PFSK-1 (cell line): ENCODE measurements at regions not wholly inside any gene's neighbourhood (a gene's known extent, or its start where the extent isn't known, plus 50 kb on each side); places are given as distances from the start of the nearest gene placed in this dataset.

Experiments
- FOXP2 ChIP-seq: optimal IDR thresholded peaks from 2 replicates; pipeline ENCODE3; 2011; ENCODE audit warnings: borderline replicate concordance, control low read depth, inconsistent platforms; ENCODE audit not compliant: insufficient read depth; ENCODE audit errors: extremely low read length, extremely low read depth
- POLR2AphosphoS5 ChIP-seq: IDR thresholded peaks from 2 replicates; pipeline ENCODE4 v1.6.1; 2012; ENCODE audit warnings: low read depth, mild to moderate bottlenecking, control low read depth, low read length, moderate library complexity
- SIN3A ChIP-seq: IDR thresholded peaks from 2 replicates; pipeline ENCODE4 v1.6.1; 2012; ENCODE audit warnings: mild to moderate bottlenecking, low read length, moderate library complexity, borderline replicate concordance; ENCODE audit not compliant: insufficient read depth
- TAF1 ChIP-seq: IDR thresholded peaks from 2 replicates; pipeline ENCODE4 v1.6.1; 2012; ENCODE audit warnings: low read length, control low read depth, borderline replicate concordance; ENCODE audit not compliant: insufficient read depth
- TF ChIP-seq, protein P1 (sequence below), 2 experiments: IDR thresholded peaks; 2 replicates each; pipeline versions ENCODE4 v1.6.1 to v1.8.0; 2011 to 2012; ENCODE audit warnings: low read depth in 2 of 2, low read length in 2 of 2, control low read depth in 1 of 2, inconsistent platforms in 1 of 2, mild to moderate bottlenecking in 1 of 2, moderate library complexity in 1 of 2; ENCODE audit not compliant: insufficient read depth in 1 of 2

DNA sequence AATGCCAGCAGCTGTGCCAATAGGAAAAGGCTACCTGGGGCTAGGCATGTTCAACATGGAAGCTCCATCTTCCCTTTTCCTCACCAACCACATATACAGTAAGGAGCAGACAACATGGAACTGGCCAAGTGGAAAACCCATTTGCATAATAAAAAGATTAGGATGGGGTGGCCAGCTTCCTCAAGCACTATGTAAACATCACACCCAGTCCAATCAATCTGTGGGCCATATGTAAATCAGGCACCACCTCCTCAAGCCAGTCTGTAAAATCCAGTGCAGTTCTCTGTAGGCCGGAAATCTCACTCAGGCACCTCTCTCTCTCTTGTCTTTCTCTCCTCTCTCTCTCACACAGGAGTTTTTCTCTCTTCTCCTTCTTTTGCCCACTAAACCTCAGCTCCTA is 360.2 kb upstream of the GRIA1 start:
- TF ChIP-seq FOXP2 (no peak), TAF1 (no peak), SIN3A (no peak), POLR2AphosphoS5 (no peak)
- TF ChIP-seq, protein P1, sequence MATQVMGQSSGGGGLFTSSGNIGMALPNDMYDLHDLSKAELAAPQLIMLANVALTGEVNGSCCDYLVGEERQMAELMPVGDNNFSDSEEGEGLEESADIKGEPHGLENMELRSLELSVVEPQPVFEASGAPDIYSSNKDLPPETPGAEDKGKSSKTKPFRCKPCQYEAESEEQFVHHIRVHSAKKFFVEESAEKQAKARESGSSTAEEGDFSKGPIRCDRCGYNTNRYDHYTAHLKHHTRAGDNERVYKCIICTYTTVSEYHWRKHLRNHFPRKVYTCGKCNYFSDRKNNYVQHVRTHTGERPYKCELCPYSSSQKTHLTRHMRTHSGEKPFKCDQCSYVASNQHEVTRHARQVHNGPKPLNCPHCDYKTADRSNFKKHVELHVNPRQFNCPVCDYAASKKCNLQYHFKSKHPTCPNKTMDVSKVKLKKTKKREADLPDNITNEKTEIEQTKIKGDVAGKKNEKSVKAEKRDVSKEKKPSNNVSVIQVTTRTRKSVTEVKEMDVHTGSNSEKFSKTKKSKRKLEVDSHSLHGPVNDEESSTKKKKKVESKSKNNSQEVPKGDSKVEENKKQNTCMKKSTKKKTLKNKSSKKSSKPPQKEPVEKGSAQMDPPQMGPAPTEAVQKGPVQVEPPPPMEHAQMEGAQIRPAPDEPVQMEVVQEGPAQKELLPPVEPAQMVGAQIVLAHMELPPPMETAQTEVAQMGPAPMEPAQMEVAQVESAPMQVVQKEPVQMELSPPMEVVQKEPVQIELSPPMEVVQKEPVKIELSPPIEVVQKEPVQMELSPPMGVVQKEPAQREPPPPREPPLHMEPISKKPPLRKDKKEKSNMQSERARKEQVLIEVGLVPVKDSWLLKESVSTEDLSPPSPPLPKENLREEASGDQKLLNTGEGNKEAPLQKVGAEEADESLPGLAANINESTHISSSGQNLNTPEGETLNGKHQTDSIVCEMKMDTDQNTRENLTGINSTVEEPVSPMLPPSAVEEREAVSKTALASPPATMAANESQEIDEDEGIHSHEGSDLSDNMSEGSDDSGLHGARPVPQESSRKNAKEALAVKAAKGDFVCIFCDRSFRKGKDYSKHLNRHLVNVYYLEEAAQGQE (IDR thresholded peaks at IDR 0.05; ENCODE audit: insufficient read depth in 1 of 2, low read depth in 2 of 2, low read length in 2 of 2) = no peak

DNA sequence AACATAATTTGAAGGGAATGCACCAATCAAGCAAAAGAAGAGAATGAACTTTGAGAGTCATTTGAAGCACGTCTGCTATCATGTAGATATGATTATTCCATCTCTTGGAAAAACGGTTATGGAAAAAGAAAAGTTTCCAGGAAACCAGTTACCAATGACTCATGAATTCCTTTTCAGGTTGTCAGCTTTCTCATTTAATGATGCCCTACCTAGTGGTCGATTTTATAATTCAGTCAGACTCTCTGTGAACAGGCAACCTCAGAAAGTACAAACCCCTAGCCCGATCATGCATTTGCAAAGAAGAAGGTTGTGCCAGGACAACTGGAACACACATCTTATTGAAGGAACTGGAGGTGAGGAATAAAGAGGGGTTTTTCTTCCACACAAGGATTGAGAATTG is 355.1 kb upstream of the GRIA1 start:
- TF ChIP-seq SIN3A (no peak), POLR2AphosphoS5 (no peak), TAF1 (no peak), FOXP2 (no peak)
- TF ChIP-seq, protein P1 (IDR thresholded peaks at IDR 0.05; ENCODE audit: insufficient read depth in 1 of 2, low read depth in 2 of 2, low read length in 2 of 2) = no peak

DNA sequence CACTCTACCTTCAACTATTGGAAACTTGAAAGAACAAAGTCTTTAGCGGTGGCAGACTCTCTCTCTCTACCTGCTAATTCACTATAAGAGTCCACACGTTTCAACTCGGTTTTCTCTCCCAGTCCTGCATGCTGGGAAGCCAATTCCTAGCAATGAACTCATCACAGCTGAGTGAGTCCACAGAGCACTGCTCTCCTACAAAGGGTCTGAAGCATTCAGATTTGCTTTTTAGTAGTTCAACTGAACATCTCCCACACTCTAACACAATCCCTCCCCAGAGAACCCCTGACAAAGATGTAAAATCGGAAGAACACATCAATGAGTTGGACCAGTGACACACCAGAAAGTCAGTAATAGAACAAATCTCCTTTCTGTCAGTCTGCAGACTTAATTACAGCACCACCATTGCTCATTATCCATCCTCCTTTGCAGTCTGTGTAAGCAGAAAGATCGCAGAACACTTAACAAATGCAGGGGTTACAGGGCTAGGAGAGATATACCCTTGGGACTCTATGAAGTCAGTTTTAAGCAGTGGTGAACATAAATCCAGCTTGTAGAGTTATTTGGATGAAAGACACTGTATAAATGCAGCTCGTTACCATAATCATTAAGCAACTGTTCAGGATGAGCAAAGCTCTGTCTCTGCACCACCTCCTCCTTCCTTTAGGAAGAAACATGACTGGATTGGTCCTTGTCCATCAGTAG is 353.4 kb upstream of the GRIA1 start:
- TF ChIP-seq, protein P1 (IDR thresholded peaks at IDR 0.05; ENCODE audit: insufficient read depth in 1 of 2, low read depth in 2 of 2, low read length in 2 of 2) = no peak
- TF ChIP-seq FOXP2 (no peak), SIN3A (no peak), TAF1 (no peak), POLR2AphosphoS5 (no peak)

DNA sequence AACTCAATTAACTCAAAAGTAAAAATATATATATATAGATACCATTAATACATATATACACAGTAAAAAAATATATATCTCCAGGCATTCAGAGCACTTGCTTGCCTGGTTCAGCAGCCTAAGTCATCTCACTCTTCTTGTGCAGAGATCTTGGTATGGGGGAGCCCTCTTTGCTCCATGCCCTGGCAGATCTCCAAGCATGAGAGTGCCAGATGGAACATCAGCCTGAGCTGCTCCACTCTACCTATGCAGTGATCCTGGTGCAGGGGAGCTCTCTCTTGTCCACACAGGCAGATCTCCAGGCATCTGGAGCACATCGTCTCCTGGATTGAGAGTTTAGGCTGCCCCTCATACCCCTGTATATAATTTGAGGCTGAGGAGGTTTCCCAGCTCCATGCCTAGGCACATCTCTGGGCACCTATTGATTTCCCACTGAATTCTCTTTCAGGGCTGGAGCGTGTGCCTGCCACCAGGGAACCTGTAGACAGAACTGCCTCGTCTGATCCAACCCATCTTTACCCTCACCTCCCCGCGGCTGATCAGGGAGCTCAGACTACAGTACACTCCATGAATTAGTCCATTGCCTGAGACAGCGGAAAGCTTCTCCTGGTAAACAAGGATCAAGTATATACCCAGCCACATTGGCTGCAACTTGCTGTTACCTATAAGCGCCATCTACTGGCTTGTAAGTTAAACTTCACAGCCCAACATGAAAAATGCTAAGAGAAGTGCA is 342.4 kb upstream of the GRIA1 start:
- TF ChIP-seq TAF1 = no peak
- TF ChIP-seq SIN3A = no peak
- TF ChIP-seq FOXP2 = no peak
- no peak for TF ChIP-seq POLR2AphosphoS5
- TF ChIP-seq, protein P1 (IDR thresholded peaks at IDR 0.05; ENCODE audit: insufficient read depth in 1 of 2, low read depth in 2 of 2, low read length in 2 of 2) = no peak
